ENCODE measurements at regions not wholly inside any gene's neighbourhood (a gene's known extent, or its start where the extent isn't known, plus 50 kb on each side); places are given as distances from the start of the nearest gene placed in this dataset.

DNA sequence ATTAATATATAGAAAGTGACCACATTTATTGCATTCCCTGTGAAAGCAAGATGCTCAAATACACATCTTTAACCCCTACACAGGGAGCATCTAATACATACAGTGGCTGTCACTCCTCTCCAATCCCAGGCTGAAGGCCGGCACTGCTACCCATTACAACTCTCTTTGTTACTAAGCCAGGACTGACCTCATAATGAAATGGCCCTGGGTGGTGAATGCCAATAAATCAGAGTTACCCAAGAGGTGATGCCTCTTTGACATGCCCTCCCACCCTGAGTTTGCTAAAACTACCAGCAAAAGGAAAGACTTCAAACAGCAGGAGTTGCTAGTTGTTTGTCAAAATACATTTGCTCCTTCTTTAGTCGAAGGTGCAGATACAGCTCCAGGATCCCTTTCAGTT lies 214.2 kb downstream of the FOXA2 start (continued):
- TF ChIP-seq, protein P1, sequence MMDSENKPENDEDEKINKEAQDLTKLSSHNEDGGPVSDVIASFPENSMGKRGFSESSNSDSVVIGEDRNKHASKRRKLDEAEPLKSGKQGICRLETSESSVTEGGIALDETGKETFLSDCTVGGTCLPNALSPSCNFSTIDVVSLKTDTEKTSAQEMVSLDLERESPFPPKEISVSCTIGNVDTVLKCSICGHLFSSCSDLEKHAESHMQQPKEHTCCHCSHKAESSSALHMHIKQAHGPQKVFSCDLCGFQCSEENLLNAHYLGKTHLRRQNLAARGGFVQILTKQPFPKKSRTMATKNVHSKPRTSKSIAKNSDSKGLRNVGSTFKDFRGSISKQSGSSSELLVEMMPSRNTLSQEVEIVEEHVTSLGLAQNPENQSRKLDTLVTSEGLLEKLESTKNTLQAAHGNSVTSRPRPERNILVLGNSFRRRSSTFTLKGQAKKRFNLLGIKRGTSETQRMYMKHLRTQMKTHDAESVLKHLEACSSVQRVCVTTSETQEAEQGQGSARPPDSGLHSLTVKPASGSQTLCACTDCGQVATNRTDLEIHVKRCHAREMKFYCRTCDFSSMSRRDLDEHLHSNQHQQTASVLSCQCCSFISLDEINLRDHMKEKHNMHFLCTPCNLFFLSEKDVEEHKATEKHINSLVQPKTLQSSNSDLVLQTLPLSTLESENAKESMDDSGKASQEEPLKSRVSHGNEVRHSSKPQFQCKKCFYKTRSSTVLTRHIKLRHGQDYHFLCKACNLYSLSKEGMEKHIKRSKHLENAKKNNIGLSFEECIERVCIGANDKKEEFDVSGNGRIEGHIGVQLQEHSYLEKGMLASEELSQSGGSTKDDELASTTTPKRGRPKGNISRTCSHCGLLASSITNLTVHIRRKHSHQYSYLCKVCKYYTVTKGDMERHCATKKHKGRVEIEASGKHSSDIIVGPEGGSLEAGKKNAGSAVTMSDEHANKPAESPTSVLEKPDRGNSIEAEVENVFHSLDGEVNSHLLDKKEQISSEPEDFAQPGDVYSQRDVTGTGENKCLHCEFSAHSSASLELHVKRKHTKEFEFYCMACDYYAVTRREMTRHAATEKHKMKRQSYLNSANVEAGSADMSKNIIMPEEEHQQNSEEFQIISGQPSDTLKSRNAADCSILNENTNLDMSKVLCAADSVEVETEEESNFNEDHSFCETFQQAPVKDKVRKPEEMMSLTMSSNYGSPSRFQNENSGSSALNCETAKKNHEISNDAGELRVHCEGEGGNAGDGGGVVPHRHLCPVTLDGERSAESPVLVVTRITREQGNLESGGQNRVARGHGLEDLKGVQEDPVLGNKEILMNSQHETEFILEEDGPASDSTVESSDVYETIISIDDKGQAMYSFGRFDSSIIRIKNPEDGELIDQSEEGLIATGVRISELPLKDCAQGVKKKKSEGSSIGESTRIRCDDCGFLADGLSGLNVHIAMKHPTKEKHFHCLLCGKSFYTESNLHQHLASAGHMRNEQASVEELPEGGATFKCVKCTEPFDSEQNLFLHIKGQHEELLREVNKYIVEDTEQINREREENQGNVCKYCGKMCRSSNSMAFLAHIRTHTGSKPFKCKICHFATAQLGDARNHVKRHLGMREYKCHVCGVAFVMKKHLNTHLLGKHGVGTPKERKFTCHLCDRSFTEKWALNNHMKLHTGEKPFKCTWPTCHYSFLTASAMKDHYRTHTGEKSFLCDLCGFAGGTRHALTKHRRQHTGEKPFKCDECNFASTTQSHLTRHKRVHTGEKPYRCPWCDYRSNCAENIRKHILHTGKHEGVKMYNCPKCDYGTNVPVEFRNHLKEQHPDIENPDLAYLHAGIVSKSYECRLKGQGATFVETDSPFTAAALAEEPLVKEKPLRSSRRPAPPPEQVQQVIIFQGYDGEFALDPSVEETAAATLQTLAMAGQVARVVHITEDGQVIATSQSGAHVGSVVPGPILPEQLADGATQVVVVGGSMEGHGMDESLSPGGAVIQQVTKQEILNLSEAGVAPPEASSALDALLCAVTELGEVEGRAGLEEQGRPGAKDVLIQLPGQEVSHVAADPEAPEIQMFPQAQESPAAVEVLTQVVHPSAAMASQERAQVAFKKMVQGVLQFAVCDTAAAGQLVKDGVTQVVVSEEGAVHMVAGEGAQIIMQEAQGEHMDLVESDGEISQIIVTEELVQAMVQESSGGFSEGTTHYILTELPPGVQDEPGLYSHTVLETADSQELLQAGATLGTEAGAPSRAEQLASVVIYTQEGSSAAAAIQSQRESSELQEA (IDR thresholded peaks at IDR 0.05; ENCODE audit: low read depth), result no peak

- BruUV-seq (replicated peaks), result no TSS peak
- intact Hi-C loops (cut with micrococcal nuclease), result no loop called here
- no peak for DNase-seq (ENCODE audit: extremely low read depth in 1 of 4, low spot score in 3 of 4)
- FAIRE-seq, result no peak
- H3K9me1 ChIP-seq (ENCODE audit: control insufficient read depth, insufficient read depth, low read length), result no peaks in the 10 kb centered on the region
- no peak overlapping the region for H3K4me2 ChIP-seq (ENCODE audit: insufficient read depth, low read length)
- H3K9ac ChIP-seq (ENCODE audit: insufficient read depth in 1 of 2, low read depth in 2 of 2, low read length in 2 of 2), result no peak overlapping the region
- no peaks in the 10 kb centered on the region for H3K27me3 ChIP-seq (ENCODE audit: control insufficient read depth in 2 of 2, insufficient read depth in 2 of 2, low read length in 2 of 2)
- 2% methylated on average over 3 of the region's 3 CpGs for WGBS (ENCODE audit: insufficient coverage, low coverage, missing lambda C conversion rate)
- no peaks in the 10 kb centered on the region for H3K36me3 ChIP-seq (ENCODE audit: control insufficient read depth, insufficient read depth, low read length)
- H3K4me1 ChIP-seq (replicated peaks in 1 of 2; ENCODE audit: control insufficient read depth in 2 of 2, insufficient read depth in 2 of 2, low read length in 2 of 2), result no peaks in the 10 kb centered on the region
- no peak for ATAC-seq
- H2AFZ ChIP-seq (ENCODE audit: low read depth, low read length), result no peak overlapping the region
- H4K20me1 ChIP-seq (replicated peaks; ENCODE audit: control insufficient read depth, insufficient read depth, low read length), result no peaks in the 10 kb centered on the region
- CTCF ChIA-PET (ENCODE audit: low intra/inter-chr PET ratio), result no interaction called here
- in situ Hi-C loops (cut with MboI), result no loop called here
- POLR2A ChIA-PET, result no interaction called here
- H3K27ac ChIP-seq (ENCODE audit: extremely low read depth, low read depth, low read length), result no peak overlapping the region
- no peak overlapping the region for H3K4me3 ChIP-seq
- no peaks in the 10 kb centered on the region for H3K9me3 ChIP-seq (replicated peaks; ENCODE audit: control insufficient read depth, insufficient read depth, low read depth, low read length)
- no peaks in the 10 kb centered on the region for H3K79me2 ChIP-seq (ENCODE audit: control insufficient read depth, insufficient read depth, low read length)
- no peak for TF ChIP-seq ERF (CRISPR knock-in tag; IDR thresholded peaks at IDR 0.05)
- no peak for TF ChIP-seq MED1 (CRISPR knock-in tag; IDR thresholded peaks at IDR 0.05; ENCODE audit: borderline replicate concordance)
- no peak for TF ChIP-seq XRCC4 (IDR thresholded peaks at IDR 0.05; ENCODE audit: extremely low read depth, insufficient read depth, insufficient read length)
- no peak for TF ChIP-seq BMI1 (IDR thresholded peaks at IDR 0.05; ENCODE audit: low read length)
- no peak for TF ChIP-seq ZBTB5 (IDR thresholded peaks at IDR 0.05)
- TF ChIP-seq SUPT5H (IDR thresholded peaks at IDR 0.05), result no peak
- TF ChIP-seq CREM (IDR thresholded peaks at IDR 0.05; ENCODE audit: low read depth), result no peak
- no peak for TF ChIP-seq MLX (CRISPR knock-in tag; conservative IDR thresholded peaks at IDR 0.05)
- TF ChIP-seq ZBTB7A (IDR thresholded peaks at IDR 0.05; ENCODE audit: borderline replicate concordance, control insufficient read depth, low read depth, low read length), result no peak
- no peak for TF ChIP-seq RBFOX2 (IDR thresholded peaks at IDR 0.05; ENCODE audit: low read depth, low read length)
- TF ChIP-seq NFIC (IDR thresholded peaks at IDR 0.05), result no peak
Observed at GRCh38 chr20:22369100-22369499, 215.3 kb downstream of the FOXA2 start.

Data from K562 (cell line).